ENCODE measurements at regions not wholly inside any gene's neighbourhood (a gene's known extent, or its start where the extent isn't known, plus 50 kb on each side); places are given as distances from the start of the nearest gene placed in this dataset.

- Mint-ChIP-seq H3K4me3 (no peak overlapping the region), H3K27me3 (ENCODE audit: insufficient read depth, low read depth, poor library complexity) (peaks cover 2% of the 10 kb centered on the region), H3K36me3 (ENCODE audit: low read depth) (no peaks in the 10 kb centered on the region), H3K4me1 (no peaks in the 10 kb centered on the region), H3K9me3 (no peaks in the 10 kb centered on the region), H3K27ac (no peak overlapping the region)
- no peak for TF ChIP-seq EZH2 (IDR thresholded peaks at IDR 0.05; ENCODE audit: low read depth, unreplicated experiment)
- no peak for TF ChIP-seq JUNB (IDR thresholded peaks at IDR 0.05; ENCODE audit: unreplicated experiment)
- TF ChIP-seq ZNF462 (CRISPR knock-in tag; IDR thresholded peaks at IDR 0.05) = no peak
- TF ChIP-seq ZNF114 (CRISPR knock-in tag; IDR thresholded peaks at IDR 0.05) = no peak
- TF ChIP-seq, protein P1, sequence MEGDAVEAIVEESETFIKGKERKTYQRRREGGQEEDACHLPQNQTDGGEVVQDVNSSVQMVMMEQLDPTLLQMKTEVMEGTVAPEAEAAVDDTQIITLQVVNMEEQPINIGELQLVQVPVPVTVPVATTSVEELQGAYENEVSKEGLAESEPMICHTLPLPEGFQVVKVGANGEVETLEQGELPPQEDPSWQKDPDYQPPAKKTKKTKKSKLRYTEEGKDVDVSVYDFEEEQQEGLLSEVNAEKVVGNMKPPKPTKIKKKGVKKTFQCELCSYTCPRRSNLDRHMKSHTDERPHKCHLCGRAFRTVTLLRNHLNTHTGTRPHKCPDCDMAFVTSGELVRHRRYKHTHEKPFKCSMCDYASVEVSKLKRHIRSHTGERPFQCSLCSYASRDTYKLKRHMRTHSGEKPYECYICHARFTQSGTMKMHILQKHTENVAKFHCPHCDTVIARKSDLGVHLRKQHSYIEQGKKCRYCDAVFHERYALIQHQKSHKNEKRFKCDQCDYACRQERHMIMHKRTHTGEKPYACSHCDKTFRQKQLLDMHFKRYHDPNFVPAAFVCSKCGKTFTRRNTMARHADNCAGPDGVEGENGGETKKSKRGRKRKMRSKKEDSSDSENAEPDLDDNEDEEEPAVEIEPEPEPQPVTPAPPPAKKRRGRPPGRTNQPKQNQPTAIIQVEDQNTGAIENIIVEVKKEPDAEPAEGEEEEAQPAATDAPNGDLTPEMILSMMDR (conservative IDR thresholded peaks at IDR 0.05; ENCODE audit: low read depth in 2 of 2) = no peak
- no peak for TF ChIP-seq POLR2AphosphoS5 (IDR thresholded peaks at IDR 0.05; ENCODE audit: low read depth)
- no peak for TF ChIP-seq CREB1 (CRISPR knock-in tag; IDR thresholded peaks at IDR 0.05; ENCODE audit: low read depth)
- no peak for TF ChIP-seq NANOG (IDR thresholded peaks at IDR 0.05; ENCODE audit: borderline replicate concordance)
- TF ChIP-seq ZNF331 (CRISPR knock-in tag; IDR thresholded peaks at IDR 0.05; ENCODE audit: low read depth) = no peak
- TF ChIP-seq ETS1 (IDR thresholded peaks at IDR 0.05) = no peak
- no peaks in the 10 kb centered on the region for H3K27me3 ChIP-seq (ENCODE audit: insufficient read depth)
- no peak for DNase-seq (ENCODE audit: low spot score)
- H3K79me2 ChIP-seq (replicated peaks; ENCODE audit: insufficient read depth) = no peaks in the 10 kb centered on the region
- H3K27ac ChIP-seq (ENCODE audit: low read depth) = no peak overlapping the region
- no peak for ATAC-seq
- no peak overlapping the region for H3K4me2 ChIP-seq
- peaks cover 6% of the 10 kb centered on the region; the same call in 1 of the 2 replicates for H3K9me2 ChIP-seq (ENCODE audit: insufficient read depth)
- H2AFZ ChIP-seq = no peak overlapping the region
- no peaks in the 10 kb centered on the region for H3F3A ChIP-seq (replicated peaks; ENCODE audit: low read depth)
- H4K20me1 ChIP-seq (replicated peaks; ENCODE audit: insufficient read depth) = no peaks in the 10 kb centered on the region
- no peaks in the 10 kb centered on the region for H3K4me1 ChIP-seq (ENCODE audit: insufficient read depth)
- H3K36me3 ChIP-seq (ENCODE audit: insufficient read depth) = no peaks in the 10 kb centered on the region
- H3K4me3 ChIP-seq = no peak overlapping the region
Measured at GRCh38 chr2:184215745-184216144, 382.6 kb upstream of the ZNF804A start.

All from GM23338 (cell line).